Aorta (tissue), 5 donors: ENCODE measurements at regions not wholly inside any gene's neighbourhood (a gene's known extent, or its start where the extent isn't known, plus 50 kb on each side); places are given as distances from the start of the nearest gene placed in this dataset.

ENCODE experiments used
- ATAC-seq: fragments of 200-7000 bp; cut with Tn5 transposase; one replicate; pipeline ENCODE4 v1.9.1; 2022; ENCODE audit warnings: moderate library complexity; ENCODE audit not compliant: low FRiP score
- DNase-seq, 2 donors: peaks; one replicate each; pipeline ENCODE4 v3.0.0-alpha.2; 2020
- H3K27ac ChIP-seq, 2 donors: one replicate each; pipeline ENCODE4 v1.5.1; 2013; ENCODE audit warnings: low read length in 2 of 2, mild to moderate bottlenecking in 2 of 2, moderate library complexity in 2 of 2, control low read depth in 1 of 2, inconsistent platforms in 1 of 2, low read depth in 1 of 2
- H3K27me3 ChIP-seq, 2 donors: one replicate each; pipeline ENCODE4 v1.6.1; 2013; ENCODE audit warnings: control low read depth in 1 of 2, low read length in 1 of 2, mild to moderate bottlenecking in 1 of 2, moderate library complexity in 1 of 2; ENCODE audit not compliant: insufficient read depth in 2 of 2, control insufficient read depth in 1 of 2
- H3K36me3 ChIP-seq, 2 donors: one replicate each; pipeline ENCODE4 v1.6.1; 2013; ENCODE audit warnings: control low read depth in 1 of 2, low read length in 1 of 2, mild to moderate bottlenecking in 1 of 2; ENCODE audit not compliant: insufficient read depth in 2 of 2, control insufficient read depth in 1 of 2
- H3K4me1 ChIP-seq, 2 donors: one replicate each; pipeline ENCODE4 v1.6.1; 2013; ENCODE audit warnings: low read length in 2 of 2, control low read depth in 1 of 2, mild to moderate bottlenecking in 1 of 2, moderate library complexity in 1 of 2; ENCODE audit not compliant: insufficient read depth in 2 of 2, control insufficient read depth in 1 of 2
- H3K4me3 ChIP-seq, 2 donors: one replicate each; pipeline ENCODE4 v1.5.1; 2013; ENCODE audit warnings: low read length in 2 of 2, control low read depth in 1 of 2, mild to moderate bottlenecking in 1 of 2
- H3K9me3 ChIP-seq: one replicate; pipeline ENCODE4 v1.6.1; 2013; ENCODE audit warnings: mild to moderate bottlenecking, low read length; ENCODE audit not compliant: control insufficient read depth
- WGBS, 2 donors: extraction: QIAGEN DNeasy Blood & Tissue Kit; methylation state at CpG; one replicate each; pipeline ENCODE4 v1.1.7; 2013; 5-methylcytosine and 5-hydroxymethylcytosine counted together
- intact Hi-C, 2 donors: fragments of 100-400 bp; cut with DNase I; formaldehyde crosslinking; loops; one replicate each; pipeline versions ENCODE4 v1.14.2 to v1.15.0; 2022
- donor health status: healthy with polysubstance abuse.
- donor health status: Bipolar disorder and iron deficiency.
- donor health status: DM: no; HTN: no; CAD: no.
- donor health status: DM: no; HTN: no; CAD: no.
- donor health status: DM: yes; HTN: yes; CAD: no.

GRCh38 chr5:120841830-120842229, 377.7 kb downstream of the PRR16 start:
- Histone ChIP-seq H3K36me3 (no peaks in the 10 kb centered on the region), H3K27ac (no peak overlapping the region), H3K9me3 (no peaks in the 10 kb centered on the region), H3K27me3 (no peaks in the 10 kb centered on the region), H3K4me3 (no peak overlapping the region), H3K4me1 (no peaks in the 10 kb centered on the region)
- ATAC-seq, result no peak
- DNase-seq, result no peak
- intact Hi-C loops, result no loop called here

DNA sequence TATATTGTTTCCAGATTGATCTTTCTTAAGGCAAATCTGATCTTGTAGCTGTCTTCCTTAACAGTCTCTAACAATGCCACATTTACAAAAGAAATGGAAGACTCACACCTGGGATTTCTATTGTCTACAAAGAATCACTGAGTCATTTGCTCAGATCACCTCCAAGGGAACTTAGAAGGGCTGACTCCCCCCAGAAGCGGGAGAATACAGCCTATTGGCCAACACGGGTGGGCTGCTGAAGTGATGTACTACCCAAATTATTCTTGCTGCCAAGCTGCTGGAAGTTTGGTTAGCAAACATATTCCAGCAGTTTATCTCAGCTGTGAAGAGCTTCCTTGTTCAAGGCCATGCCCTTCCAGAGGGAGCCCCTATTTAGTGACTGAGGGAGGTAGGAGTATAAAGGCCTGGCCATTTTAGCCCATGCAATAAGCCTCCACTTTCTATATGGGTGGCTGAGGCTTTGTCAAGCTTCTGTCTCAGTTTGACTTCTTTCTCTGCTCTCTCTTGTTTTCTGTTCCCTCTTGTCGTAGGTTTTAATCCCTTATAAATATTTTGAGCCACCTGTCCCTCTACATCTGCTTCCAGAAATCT, 379.4 kb downstream of the PRR16 start:
- 92% methylated on average over 3 of the region's 3 CpGs for WGBS, 2 donors
- no peak overlapping the region for H3K27ac ChIP-seq
- intact Hi-C loops, result no loop called here
- DNase-seq (no peak), ATAC-seq (no peak)
- no peaks in the 10 kb centered on the region for H3K27me3 ChIP-seq
- H3K36me3 ChIP-seq, result no peaks in the 10 kb centered on the region
- no peak overlapping the region for H3K4me3 ChIP-seq
- H3K4me1 ChIP-seq, result no peaks in the 10 kb centered on the region
- no peaks in the 10 kb centered on the region for H3K9me3 ChIP-seq

- Histone ChIP-seq H3K27me3 (no peaks in the 10 kb centered on the region), H3K36me3 (no peaks in the 10 kb centered on the region), H3K27ac (no peak overlapping the region), H3K4me3 (no peak overlapping the region), H3K4me1 (no peaks in the 10 kb centered on the region), H3K9me3 (no peaks in the 10 kb centered on the region)
- WGBS, 2 donors, result 92 to 100% methylated on average over 2 of the region's 2 CpGs
- ATAC-seq (no peak), DNase-seq (no peak)
- intact Hi-C loops, result no loop called here
These were observed 384.8 kb downstream of the PRR16 start for GRCh38 chr5:120848883-120849282.

GRCh38 chr5:120852222-120852860, 388.2 kb downstream of the PRR16 start:
- H3K9me3 ChIP-seq, result no peaks in the 10 kb centered on the region
- DNase-seq (no peak), ATAC-seq (no peak)
- H3K27ac ChIP-seq, result no peak overlapping the region
- intact Hi-C loops, result no loop called here
- 77 to 83% methylated on average over 1 of the region's 1 CpG for WGBS, 2 donors
- H3K27me3 ChIP-seq, result no peaks in the 10 kb centered on the region
- H3K4me3 ChIP-seq, result no peak overlapping the region
- no peaks in the 10 kb centered on the region for H3K36me3 ChIP-seq
- no peaks in the 10 kb centered on the region for H3K4me1 ChIP-seq

GRCh38 chr5:120866997-120867396, 402.9 kb downstream of the PRR16 start:
- Histone ChIP-seq H3K36me3 (no peaks in the 10 kb centered on the region), H3K27ac (no peak overlapping the region), H3K9me3 (no peaks in the 10 kb centered on the region), H3K4me3 (no peak overlapping the region), H3K4me1 (no peaks in the 10 kb centered on the region), H3K27me3 (no peaks in the 10 kb centered on the region)
- DNase-seq (no peak), ATAC-seq (no peak)
- intact Hi-C loops, result no loop called here
- WGBS, 2 donors, result 96 to 100% methylated on average over 7 of the region's 7 CpGs

DNA sequence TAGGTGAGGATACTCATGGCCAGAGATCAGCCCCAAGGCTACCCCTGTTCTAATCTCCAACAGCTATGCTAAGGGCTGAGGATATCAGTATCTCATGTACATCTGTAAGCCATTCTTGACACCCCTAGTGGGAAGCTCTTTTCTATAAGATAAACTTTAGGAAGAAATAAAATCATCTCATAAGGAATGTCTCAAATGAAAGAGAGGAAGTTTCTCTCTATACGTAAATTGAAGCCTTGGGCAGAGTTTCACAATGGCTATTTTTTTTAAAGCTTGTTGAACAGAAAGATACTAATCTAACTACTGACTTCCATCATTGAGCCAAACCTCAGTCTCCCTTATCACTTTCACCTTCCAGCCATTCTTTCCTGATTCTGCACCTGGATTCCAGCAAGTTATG, 405.7 kb downstream of the PRR16 start:
- no peak for DNase-seq
- intact Hi-C loops, result no loop called here
- WGBS, 2 donors, result 92 to 95% methylated on average over 1 of the region's 1 CpG
- no peak for ATAC-seq
- no peaks in the 10 kb centered on the region for H3K36me3 ChIP-seq
- H3K27me3 ChIP-seq, result no peaks in the 10 kb centered on the region
- no peaks in the 10 kb centered on the region for H3K9me3 ChIP-seq
- no peak overlapping the region for H3K27ac ChIP-seq
- no peak overlapping the region for H3K4me3 ChIP-seq
- no peaks in the 10 kb centered on the region for H3K4me1 ChIP-seq

- Histone ChIP-seq H3K9me3 (no peaks in the 10 kb centered on the region), H3K27ac (no peak overlapping the region), H3K36me3 (no peaks in the 10 kb centered on the region), H3K4me3 (no peak overlapping the region), H3K27me3 (no peaks in the 10 kb centered on the region), H3K4me1 (no peaks in the 10 kb centered on the region)
- no peak for ATAC-seq
- WGBS, 2 donors, result 31 to 56% methylated on average over 2 of the region's 2 CpGs
- no peak for DNase-seq
- intact Hi-C loops, result no loop called here
These were observed 408.2 kb downstream of the PRR16 start for GRCh38 chr5:120872297-120872696.

GRCh38 chr5:120873083-120873482, 409.0 kb downstream of the PRR16 start:
- Histone ChIP-seq H3K4me1 (no peaks in the 10 kb centered on the region), H3K36me3 (no peaks in the 10 kb centered on the region), H3K27ac (no peak overlapping the region), H3K9me3 (no peaks in the 10 kb centered on the region), H3K4me3 (no peak overlapping the region), H3K27me3 (no peaks in the 10 kb centered on the region)
- DNase-seq (no peak), ATAC-seq (no peak)
- intact Hi-C loops, result no loop called here
- 15 to 18% methylated on average over 1 of the region's 1 CpG for WGBS, 2 donors

DNA sequence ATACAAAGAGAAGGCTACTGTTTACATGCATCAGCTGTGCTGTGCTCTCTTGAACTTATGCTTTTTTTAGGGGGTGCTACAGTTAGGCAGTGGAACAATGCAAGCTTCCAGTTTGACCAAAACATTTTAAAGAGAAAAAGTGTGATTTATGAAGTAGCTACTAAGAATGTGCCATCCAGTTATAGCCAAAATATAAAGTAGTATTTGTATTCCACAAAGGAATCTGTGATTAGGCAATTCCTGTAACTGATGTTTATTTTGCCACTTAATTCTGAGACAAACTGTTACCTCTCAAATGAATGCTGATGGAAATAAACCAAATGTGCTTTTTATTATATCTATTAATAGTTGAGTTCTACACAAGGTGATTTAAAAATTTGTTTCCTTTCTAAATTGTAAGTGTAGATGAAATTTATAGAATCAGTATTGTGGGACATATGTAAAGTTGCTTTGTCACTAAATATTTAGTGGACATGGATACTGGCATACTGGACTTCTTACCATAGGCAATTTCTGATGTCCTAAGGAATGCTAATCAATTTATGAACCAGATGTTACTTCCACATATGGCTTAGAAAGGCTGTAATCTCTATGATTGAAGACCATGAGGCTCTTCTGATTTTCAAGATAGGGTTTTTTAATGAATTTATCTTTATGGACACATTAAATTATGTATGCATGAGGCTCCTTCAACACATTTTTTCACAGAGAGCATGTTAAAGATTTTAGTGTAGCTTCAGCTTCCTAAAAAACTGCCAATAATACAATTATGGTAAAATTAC, 410.2 kb downstream of the PRR16 start:
- H3K9me3 ChIP-seq, result no peaks in the 10 kb centered on the region
- ATAC-seq (no peak), DNase-seq (no peak)
- intact Hi-C loops, result no loop called here
- no peaks in the 10 kb centered on the region for H3K4me1 ChIP-seq
- H3K27ac ChIP-seq, result no peak overlapping the region
- no peaks in the 10 kb centered on the region for H3K36me3 ChIP-seq
- no peak overlapping the region for H3K4me3 ChIP-seq
- H3K27me3 ChIP-seq, result no peaks in the 10 kb centered on the region
